ENCODE measurements at regions not wholly inside any gene's neighbourhood (a gene's known extent, or its start where the extent isn't known, plus 50 kb on each side); places are given as distances from the start of the nearest gene placed in this dataset.
A peak's percentile ranks its signal among the peaks of the same experiment; 100 is the strongest.

DNA sequence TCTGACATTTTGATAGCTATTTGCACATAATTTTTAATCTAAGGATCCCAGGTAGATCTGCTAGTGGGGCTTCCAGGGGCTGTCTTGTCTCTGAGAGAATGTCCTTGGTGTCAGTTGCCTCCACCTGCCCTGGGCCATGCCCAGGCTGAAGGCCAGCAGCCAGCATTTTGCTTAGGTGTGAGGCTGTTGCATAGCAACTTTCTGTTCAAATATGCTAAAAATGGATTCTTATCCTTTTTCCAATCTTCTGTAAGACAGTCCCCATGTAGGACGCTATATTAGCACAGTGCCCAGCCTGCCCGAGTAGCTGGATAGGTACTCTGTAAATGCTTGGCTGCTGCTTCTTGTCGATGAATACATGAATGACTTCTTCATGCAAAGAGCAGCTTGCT is 62.5 kb upstream of the CITED2 start:
- no peak for DNase-seq (ENCODE audit: low read depth)

DNA sequence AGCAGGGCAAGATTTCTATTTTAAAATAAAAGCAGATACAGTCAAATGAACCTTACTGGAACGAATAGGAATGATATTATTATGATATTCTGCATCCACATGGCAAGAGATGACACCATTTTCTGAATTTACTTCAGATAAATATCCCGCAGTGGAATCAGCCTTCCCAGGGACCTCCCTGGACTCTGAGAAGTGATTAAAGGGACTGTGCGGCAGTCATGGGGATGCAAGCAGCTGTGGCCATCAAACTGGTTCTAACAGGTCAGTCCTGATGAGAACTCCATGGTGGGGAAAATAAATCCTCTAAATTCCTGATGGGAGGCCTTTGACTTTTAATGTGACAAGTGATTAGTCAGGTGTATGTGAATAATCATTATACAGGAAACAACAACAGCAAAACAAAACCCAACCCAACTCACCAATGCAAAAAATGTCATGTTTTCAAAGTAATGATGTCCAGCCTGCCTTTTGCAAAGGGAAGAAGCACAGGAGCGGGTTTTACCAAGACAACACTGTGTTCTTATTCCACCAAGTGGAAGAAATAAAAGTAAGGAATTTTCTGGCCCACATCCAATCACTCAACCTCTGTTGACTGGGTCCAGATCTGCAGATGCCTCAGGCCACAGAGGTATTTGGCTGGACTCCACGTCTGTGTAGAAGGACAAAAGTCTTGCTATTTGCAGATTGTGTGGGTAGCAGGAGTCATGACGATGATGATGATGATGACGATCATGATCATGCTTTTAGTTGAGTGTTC is 61.9 kb upstream of the CITED2 start:
- DNase-seq (ENCODE audit: low read depth): peak; percentile 37

DNA sequence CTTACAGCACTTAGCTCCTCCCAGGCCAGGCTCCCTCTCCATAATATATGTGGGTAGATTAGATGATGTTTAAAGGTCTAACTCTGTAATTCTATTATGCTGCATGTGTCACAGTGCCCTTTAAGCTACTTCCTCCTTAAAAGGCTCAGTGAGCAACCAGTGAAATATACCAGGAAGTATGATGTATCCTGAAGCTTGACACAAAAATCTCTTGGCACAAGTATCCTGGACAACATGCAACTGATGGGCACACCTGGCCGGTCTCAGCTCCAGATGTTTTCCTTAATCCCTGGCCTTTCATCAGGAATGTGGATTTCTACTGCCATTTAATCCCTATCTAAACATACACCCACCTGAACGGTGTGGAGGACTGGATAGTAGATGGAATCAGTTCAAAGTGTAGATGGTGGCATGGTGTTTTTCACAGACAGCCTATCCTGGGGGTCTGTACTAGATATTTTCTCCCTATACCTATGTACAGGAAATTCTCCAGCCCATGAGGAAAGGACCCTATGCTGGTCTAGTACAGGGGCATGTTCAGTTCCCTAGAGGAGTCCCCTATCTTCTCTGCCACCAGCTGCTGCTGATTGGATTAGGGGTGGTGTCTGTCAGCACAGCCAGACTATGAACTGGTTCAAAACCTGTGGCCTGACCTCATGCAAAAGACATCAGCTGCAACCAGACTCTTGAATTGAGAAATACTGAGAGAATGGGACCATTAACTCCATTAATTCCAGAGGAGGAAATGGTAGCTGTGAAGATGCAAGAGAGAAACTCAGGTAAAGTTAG is 59.4 kb upstream of the CITED2 start:
- DNase-seq (ENCODE audit: low read depth): peak; percentile 42

DNA sequence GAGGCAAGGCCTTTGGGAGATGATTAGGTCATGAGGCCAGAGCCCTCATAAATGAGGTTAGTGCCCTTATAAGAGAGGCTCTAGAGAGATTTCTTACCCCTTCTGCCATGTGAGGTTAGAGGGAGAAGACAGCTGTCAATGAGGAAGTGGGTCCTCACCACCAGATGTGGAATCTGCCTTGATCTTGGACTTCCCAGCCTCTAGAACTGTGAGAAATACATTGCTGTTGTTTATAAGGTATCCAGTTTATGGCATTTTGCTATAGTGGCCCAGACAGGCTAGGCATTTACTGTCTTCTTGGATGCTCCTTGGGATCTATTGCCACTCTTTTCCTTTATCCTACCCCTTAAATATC is 57.1 kb upstream of the CITED2 start:
- no peak for DNase-seq (ENCODE audit: low read depth)

DNA sequence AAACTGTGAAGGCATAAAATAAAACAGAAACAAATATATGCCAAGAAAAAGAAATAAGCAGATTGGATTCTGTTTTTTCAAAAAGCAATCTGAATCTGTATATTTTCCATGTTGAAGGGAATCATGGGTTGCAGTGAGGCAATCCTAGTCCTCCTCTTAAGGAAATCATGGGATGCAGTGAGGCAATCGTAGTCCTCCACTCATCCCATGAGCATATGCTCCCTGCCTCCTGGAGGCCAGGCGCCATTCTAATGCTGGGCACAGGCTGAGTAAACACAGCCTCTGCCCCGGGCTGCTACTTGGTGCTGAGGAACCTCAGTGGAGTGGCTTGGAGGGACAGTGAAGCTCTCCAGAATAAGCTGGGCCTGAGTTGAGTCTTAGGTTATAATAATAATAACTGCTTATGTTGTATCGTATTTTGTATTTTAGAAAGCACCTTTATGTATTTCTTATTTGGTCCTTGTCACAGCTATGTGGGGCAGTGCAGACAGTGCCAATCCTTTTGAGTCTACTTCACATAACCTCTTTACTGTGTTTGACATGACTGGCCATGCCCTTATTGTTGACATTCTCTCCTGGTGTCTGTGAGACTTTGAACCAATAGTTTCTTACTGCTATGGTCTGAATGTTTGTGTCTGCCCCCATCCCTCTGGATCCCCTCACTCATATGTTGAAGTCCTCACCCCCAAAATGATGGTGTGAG is 56.6 kb upstream of the CITED2 start:
- DNase-seq (ENCODE audit: low read depth): no peak

DNA sequence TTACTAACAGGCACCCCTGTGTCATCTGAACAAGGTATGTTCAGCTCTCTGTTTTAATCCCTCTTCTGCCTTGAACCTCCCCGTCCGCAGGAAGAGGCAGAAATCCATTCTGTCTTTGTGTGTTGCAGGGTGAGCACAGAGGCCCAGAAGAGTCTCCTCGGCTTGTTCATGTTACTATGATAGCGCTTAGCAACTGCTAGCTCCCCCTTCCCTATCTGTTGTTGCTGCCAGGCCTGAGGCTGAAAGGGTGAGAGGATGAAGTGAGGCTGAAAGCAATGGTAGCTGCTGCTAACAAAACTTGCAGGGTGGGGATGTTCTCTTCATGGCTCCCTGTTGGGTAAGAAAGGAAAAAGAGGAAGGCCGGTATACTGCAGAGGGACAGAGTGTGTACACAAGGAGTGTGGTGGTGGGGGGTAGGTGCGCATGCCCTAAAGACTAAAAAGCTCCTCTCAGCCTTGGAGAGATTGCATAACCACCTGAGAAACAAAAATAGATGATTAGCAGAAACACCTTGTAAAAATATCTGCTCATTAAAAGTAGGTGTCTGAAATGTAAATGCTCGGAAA is 55.2 kb upstream of the CITED2 start:
- DNase-seq (ENCODE audit: low read depth): no peak

DNA sequence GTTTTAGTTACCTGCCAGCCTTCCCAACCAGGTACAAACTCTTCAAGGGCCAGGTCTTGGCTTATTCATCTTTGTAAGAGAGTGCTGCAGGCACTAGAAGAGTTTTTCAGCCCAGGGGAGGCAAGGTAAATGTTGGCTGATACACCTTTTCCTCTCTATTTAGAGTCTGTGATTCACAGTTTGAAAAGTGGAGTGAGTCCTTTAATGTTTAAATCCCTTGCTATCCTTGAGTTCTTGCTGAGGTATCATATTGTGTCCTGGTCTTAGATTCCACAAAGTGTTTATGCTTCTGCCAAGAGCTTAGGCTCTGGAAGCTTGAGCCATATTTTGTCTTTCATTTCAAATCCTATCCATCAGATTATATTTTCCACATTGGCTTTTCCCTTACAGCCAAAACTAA is 52.8 kb upstream of the CITED2 start:
- DNase-seq (ENCODE audit: low read depth): no peak

DNA sequence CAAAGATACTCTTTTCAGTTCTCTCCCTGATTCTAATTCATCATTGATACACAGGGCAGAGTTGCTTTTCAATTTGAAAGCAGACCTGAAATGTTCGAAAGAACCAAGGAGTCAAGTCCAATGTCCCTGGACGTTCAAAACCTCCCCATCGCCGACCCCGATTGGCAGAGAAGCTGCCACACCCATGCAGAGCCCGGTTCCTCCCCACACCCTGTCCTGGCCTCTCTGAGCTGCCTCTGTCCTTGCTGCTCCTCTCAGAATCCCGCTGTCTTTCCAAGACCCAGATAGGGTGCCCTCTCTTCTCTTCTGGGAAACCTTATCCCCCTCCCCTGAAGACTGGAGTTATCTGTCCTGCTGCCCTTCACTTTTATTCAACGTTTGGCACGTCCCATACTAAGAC is 52.3 kb upstream of the CITED2 start:
- DNase-seq (ENCODE audit: low read depth): no peak

DNA sequence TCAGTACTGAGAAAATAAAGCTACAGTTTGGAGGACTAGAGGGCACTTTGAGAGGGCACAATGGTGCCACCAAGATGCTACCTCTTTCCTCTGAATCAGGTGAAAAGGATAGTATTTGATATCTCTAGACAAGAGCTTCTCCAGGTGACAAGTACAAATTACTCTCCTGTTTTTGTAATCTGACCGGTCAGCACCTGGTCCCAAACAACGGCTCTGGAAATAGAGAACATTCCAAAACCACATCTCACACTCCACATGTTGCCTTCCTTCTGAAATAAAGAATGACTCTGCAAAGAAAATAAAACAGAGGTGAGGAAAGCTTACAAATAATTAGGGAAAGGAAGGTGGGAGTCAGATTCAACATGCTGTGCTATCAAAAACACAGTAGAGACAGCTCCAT is 51.3 kb upstream of the CITED2 start:
- DNase-seq (ENCODE audit: low read depth): no peak

DNA sequence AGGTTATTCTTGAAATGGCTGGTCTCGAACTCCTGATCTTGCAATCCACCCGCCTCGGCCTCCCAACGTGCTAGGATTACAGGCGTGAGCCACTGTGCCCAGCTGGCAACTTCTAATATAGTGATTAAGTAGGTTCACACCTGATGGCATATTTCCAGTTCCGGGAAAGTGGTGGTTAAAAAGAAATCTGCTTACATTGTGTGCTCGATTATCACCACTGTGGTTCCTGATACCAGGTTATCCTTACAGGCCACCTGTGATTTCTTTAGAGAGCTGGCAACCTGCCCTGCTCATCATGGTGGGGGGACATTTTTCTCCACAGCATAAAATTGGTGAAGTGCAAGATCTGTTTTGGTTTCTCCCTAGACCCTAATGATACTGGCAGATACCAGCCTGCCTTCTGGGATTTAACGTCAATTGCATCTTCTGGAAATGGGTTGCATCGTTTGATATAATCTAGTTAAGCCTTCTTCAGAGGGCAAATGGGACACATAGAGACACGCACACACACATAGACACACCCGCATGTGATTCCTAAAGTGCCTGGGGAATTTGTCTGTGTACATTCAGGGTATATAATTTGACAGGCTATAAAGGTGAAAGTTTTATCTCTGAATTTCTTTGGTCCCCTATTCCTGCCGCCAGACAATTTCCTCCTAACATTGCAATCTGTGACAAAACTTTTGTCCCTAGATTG is 49.7 kb upstream of the CITED2 start:
- no peak for DNase-seq (ENCODE audit: low read depth)
